Astrocyte of the spinal cord (primary cell): ENCODE measurements at regions not wholly inside any gene's neighbourhood (a gene's known extent, or its start where the extent isn't known, plus 50 kb on each side); places are given as distances from the start of the nearest gene placed in this dataset.

Source experiments
- DNase-seq: peaks from one replicate; pipeline ENCODE4 v3.0.0; 2011; ENCODE audit warnings: low read depth, low spot score
- H3K4me3 ChIP-seq: 2 replicates; pipeline ENCODE4 v1.5.1; 2011; ENCODE audit warnings: low read depth, mild to moderate bottlenecking, low read length, moderate library complexity
- CTCF ChIP-seq: IDR thresholded peaks from 2 replicates; pipeline ENCODE4 v1.5.1; 2012; ENCODE audit warnings: low read depth, mild to moderate bottlenecking, low read length, inconsistent platforms
- in situ Hi-C: cut with HindIII; loops from 2 replicates; pipeline ENCODE4 v1.10.0; 2017; ENCODE audit warnings: low sequenced_read_pairs

- no peak overlapping the region for H3K4me3 ChIP-seq
- DNase-seq: no peak
- in situ Hi-C loops: no loop called here
- no peak for TF ChIP-seq CTCF
Measured at GRCh38 chr2:19224011-19224410, 134.4 kb downstream of the OSR1 start.

- TF ChIP-seq CTCF: no peak
Measured at GRCh38 chr2:19219060-19219459, 139.4 kb downstream of the OSR1 start.

GRCh38 chr2:19218166-19218565 lies 140.3 kb downstream of the OSR1 start:
- in situ Hi-C loops: no loop called here
- no peak overlapping the region for H3K4me3 ChIP-seq
- TF ChIP-seq CTCF: no peak
- no peak for DNase-seq

More at GRCh38 chr2:19219060-19219459, 139.4 kb downstream of the OSR1 start:
- no peak for DNase-seq
- in situ Hi-C loops: no loop called here
- H3K4me3 ChIP-seq: no peak overlapping the region

GRCh38 chr2:19216676-19217602 lies 141.5 kb downstream of the OSR1 start:
- in situ Hi-C loops: no loop called here
- DNase-seq: no peak
- no peak for TF ChIP-seq CTCF
- no peak overlapping the region for H3K4me3 ChIP-seq

GRCh38 chr2:19216238-19216637 lies 142.2 kb downstream of the OSR1 start:
- DNase-seq: no peak
- H3K4me3 ChIP-seq: no peak overlapping the region
- in situ Hi-C loops: no loop called here
- no peak for TF ChIP-seq CTCF

- H3K4me3 ChIP-seq: no peak overlapping the region
- no peak for TF ChIP-seq CTCF
- in situ Hi-C loops: no loop called here
- no peak for DNase-seq
Measured at GRCh38 chr2:19214682-19215391, 143.6 kb downstream of the OSR1 start.
